ENCODE measurements at regions not wholly inside any gene's neighbourhood (a gene's known extent, or its start where the extent isn't known, plus 50 kb on each side); places are given as distances from the start of the nearest gene placed in this dataset.

- ATAC-seq (no peak), DNase-seq (no peak)
- Histone ChIP-seq H3K9me3 (no peaks in the 10 kb centered on the region), H3K36me3 (no peaks in the 10 kb centered on the region), H3K4me1 (no peaks in the 10 kb centered on the region), H3K4me3 (no peak overlapping the region), H3K27ac (no peak overlapping the region), H3K27me3 (no peaks in the 10 kb centered on the region)
- TF ChIP-seq CTCF (IDR thresholded peaks at IDR 0.05 in 4 of 5, conservative IDR thresholded peaks at IDR 0.05 in 1 of 5) (no peak), POLR2A (IDR thresholded peaks at IDR 0.05) (no peak)
- intact Hi-C loops (cut with DNase I; ENCODE audit: low total_unique reads), result no loop called here
- in situ Hi-C loops (cut with MboI; ENCODE audit: low sequenced_read_pairs in 4 of 4), result no loop called here
These were observed 584.6 kb downstream of the ANXA1 start for GRCh38 chr9:73736270-73736669.

- Histone ChIP-seq H3K27ac (no peak overlapping the region), H3K36me3 (no peaks in the 10 kb centered on the region), H3K4me1 (no peaks in the 10 kb centered on the region), H3K27me3 (no peaks in the 10 kb centered on the region), H3K4me3 (no peak overlapping the region), H3K9me3 (no peaks in the 10 kb centered on the region)
- intact Hi-C loops (cut with DNase I; ENCODE audit: low total_unique reads) (no loop called here), in situ Hi-C loops (cut with MboI; ENCODE audit: low sequenced_read_pairs in 4 of 4) (no loop called here)
- DNase-seq (no peak), ATAC-seq (no peak)
- TF ChIP-seq CTCF (IDR thresholded peaks at IDR 0.05 in 4 of 5, conservative IDR thresholded peaks at IDR 0.05 in 1 of 5) (no peak), POLR2A (IDR thresholded peaks at IDR 0.05) (no peak)
These were observed 587.3 kb downstream of the ANXA1 start for GRCh38 chr9:73738741-73739530.

DNA sequence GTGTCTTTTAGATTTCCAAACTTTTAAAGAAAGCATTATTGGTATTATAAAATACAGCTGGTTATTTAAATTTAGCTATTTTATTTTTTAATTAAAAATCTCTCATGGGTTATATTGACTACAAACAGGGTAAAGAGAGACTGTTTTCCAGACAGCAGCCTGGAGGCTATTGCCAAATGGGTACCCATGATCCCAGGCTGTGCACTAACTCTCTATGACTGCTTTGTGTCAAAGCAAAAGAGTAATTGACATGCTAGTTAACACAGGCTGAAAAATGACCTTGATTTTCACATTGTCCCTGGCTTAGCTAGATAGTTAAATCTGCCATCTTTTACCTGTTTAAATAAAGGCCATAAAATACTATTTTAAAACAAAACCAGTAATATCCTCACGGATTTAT lies 589.7 kb downstream of the ANXA1 start:
- no peaks in the 10 kb centered on the region for H3K27me3 ChIP-seq
- intact Hi-C loops (cut with DNase I; ENCODE audit: low total_unique reads) (no loop called here), in situ Hi-C loops (cut with MboI; ENCODE audit: low sequenced_read_pairs in 4 of 4) (no loop called here)
- no peak overlapping the region for H3K4me3 ChIP-seq
- H3K27ac ChIP-seq, result no peak overlapping the region
- DNase-seq (no peak), ATAC-seq (no peak)
- no peaks in the 10 kb centered on the region for H3K4me1 ChIP-seq
- H3K36me3 ChIP-seq, result no peaks in the 10 kb centered on the region
- TF ChIP-seq CTCF (IDR thresholded peaks at IDR 0.05 in 4 of 5, conservative IDR thresholded peaks at IDR 0.05 in 1 of 5) (no peak), POLR2A (IDR thresholded peaks at IDR 0.05) (no peak)
- H3K9me3 ChIP-seq, result no peaks in the 10 kb centered on the region

DNA sequence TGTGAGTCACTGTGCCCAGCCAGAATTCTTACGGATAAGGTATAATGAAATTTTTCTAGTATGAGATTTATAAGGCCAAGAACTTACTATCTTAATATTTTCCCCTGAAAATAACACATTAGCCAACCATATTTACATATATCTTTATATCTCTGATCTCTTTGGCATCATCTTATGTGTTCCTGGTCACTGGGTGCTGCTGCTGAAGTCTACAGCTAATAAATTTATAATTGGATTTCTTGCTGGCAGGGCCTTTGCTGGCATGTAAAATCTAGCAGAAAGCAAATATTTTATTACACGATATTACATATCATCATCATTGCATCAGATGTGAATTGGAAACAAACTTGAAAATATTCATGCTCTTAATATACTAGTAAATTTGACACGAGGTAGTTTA lies 590.7 kb downstream of the ANXA1 start:
- no peaks in the 10 kb centered on the region for H3K27me3 ChIP-seq
- no peak for ATAC-seq
- intact Hi-C loops (cut with DNase I; ENCODE audit: low total_unique reads), result no loop called here

More for the DNA sequence above, 590.7 kb downstream of the ANXA1 start:
- H3K4me1 ChIP-seq, result no peaks in the 10 kb centered on the region
- no peak for TF ChIP-seq CTCF (IDR thresholded peaks at IDR 0.05 in 4 of 5, conservative IDR thresholded peaks at IDR 0.05 in 1 of 5)
- TF ChIP-seq POLR2A (IDR thresholded peaks at IDR 0.05), result no peak
- H3K36me3 ChIP-seq, result no peaks in the 10 kb centered on the region
- DNase-seq, result no peak
- no peaks in the 10 kb centered on the region for H3K9me3 ChIP-seq
- H3K4me3 ChIP-seq, result no peak overlapping the region
- in situ Hi-C loops (cut with MboI; ENCODE audit: low sequenced_read_pairs in 4 of 4), result no loop called here
- no peak overlapping the region for H3K27ac ChIP-seq

Data from gastrocnemius medialis (tissue), 4 donors.